ENCODE measurements at regions not wholly inside any gene's neighbourhood (a gene's known extent, or its start where the extent isn't known, plus 50 kb on each side); places are given as distances from the start of the nearest gene placed in this dataset.

GRCh38 chr6:6724539-6725467 is 136.3 kb downstream of the LY86 start (continued):
- TF ChIP-seq SAFB (IDR thresholded peaks at IDR 0.05; ENCODE audit: borderline replicate concordance, low read depth, low read length) = no peak
- TF ChIP-seq SLC30A9 (CRISPR knock-in tag; IDR thresholded peaks at IDR 0.05) = no peak
- TF ChIP-seq, protein P1, sequence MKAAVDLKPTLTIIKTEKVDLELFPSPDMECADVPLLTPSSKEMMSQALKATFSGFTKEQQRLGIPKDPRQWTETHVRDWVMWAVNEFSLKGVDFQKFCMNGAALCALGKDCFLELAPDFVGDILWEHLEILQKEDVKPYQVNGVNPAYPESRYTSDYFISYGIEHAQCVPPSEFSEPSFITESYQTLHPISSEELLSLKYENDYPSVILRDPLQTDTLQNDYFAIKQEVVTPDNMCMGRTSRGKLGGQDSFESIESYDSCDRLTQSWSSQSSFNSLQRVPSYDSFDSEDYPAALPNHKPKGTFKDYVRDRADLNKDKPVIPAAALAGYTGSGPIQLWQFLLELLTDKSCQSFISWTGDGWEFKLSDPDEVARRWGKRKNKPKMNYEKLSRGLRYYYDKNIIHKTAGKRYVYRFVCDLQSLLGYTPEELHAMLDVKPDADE (conservative IDR thresholded peaks at IDR 0.05; ENCODE audit: control insufficient read depth, low read depth, low read length) = 0 out of 2 replicates have a peak, but pooled peaks have one; percentile 31
- peak; percentile 42 for TF ChIP-seq MGA (IDR thresholded peaks at IDR 0.05)
- TF ChIP-seq EP300 (IDR thresholded peaks at IDR 0.05; ENCODE audit: low read length) = no peak
- no peak for TF ChIP-seq PTTG1 (tag; IDR thresholded peaks at IDR 0.05; ENCODE audit: low read depth)
- TF ChIP-seq XRCC3 (IDR thresholded peaks at IDR 0.05) = no peak
- no peak for TF ChIP-seq DIDO1 (tag; IDR thresholded peaks at IDR 0.05; ENCODE audit: low read depth)
- TF ChIP-seq, protein P2, sequence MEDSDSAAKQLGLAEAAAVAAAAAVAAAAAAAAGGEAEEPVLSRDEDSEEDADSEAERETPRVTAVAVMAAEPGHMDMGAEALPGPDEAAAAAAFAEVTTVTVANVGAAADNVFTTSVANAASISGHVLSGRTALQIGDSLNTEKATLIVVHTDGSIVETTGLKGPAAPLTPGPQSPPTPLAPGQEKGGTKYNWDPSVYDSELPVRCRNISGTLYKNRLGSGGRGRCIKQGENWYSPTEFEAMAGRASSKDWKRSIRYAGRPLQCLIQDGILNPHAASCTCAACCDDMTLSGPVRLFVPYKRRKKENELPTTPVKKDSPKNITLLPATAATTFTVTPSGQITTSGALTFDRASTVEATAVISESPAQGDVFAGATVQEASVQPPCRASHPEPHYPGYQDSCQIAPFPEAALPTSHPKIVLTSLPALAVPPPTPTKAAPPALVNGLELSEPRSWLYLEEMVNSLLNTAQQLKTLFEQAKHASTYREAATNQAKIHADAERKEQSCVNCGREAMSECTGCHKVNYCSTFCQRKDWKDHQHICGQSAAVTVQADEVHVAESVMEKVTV (CRISPR knock-in tag; IDR thresholded peaks at IDR 0.05) = peak; percentile 67
- no peak for TF ChIP-seq MECOM (CRISPR knock-in tag; IDR thresholded peaks at IDR 0.05)
- no peak for TF ChIP-seq NR2C1 (IDR thresholded peaks at IDR 0.05)
- no peak for TF ChIP-seq NR2C1 (tag; IDR thresholded peaks at IDR 0.05)

All from K562 (cell line).